Ovary (tissue), 7 donors: ENCODE measurements at regions not wholly inside any gene's neighbourhood (a gene's known extent, or its start where the extent isn't known, plus 50 kb on each side); places are given as distances from the start of the nearest gene placed in this dataset.

Experiments
- DNase-seq, 5 donors: peaks; one replicate each; pipeline ENCODE4 v3.0.0-alpha.2; 2019 to 2020
- H3K27ac ChIP-seq, 2 donors: fragments of 200-600 bp; one replicate each; pipeline versions ENCODE4 v1.5.1 to v1.8.0; 2019 to 2022
- H3K27me3 ChIP-seq: fragments of 200-600 bp; one replicate; pipeline ENCODE4 v1.8.0; 2022
- H3K36me3 ChIP-seq: fragments of 200-600 bp; sonication (generic); one replicate; pipeline ENCODE4 v1.5.1; 2019
- H3K4me1 ChIP-seq: one replicate; pipeline ENCODE4 v1.8.1; 2013; ENCODE audit warnings: mild to moderate bottlenecking, moderate library complexity; ENCODE audit not compliant: insufficient read depth
- H3K4me3 ChIP-seq: fragments of 200-600 bp; sonication (generic); one replicate; pipeline ENCODE4 v1.5.1; 2017
- H3K9me3 ChIP-seq, 2 donors: fragments of 200-600 bp in 1 of 2; sonication (generic) in 1 of 2; one replicate each; pipeline versions ENCODE4 v1.5.1 to v1.8.1; 2013 to 2019; ENCODE audit warnings: mild to moderate bottlenecking in 1 of 2, moderate library complexity in 1 of 2
- CTCF ChIP-seq, 3 donors: fragments of 450-650 bp in 2 of 3; fragments of 200-600 bp in 1 of 3; IDR thresholded peaks; one replicate each; pipeline versions ENCODE4 v1.5.1 to v1.8.0; 2016 to 2022; ENCODE audit warnings: antibody characterized with exemption in 3 of 3, mild to moderate bottlenecking in 1 of 3
- EP300 ChIP-seq: sonication (generic); formaldehyde crosslinking; IDR thresholded peaks from one replicate; pipeline ENCODE4 v1.6.1; 2017; ENCODE audit warnings: antibody characterized with exemption
- POLR2A ChIP-seq: fragments of 450-650 bp; IDR thresholded peaks from one replicate; pipeline ENCODE4 v1.6.1; 2017; ENCODE audit warnings: antibody characterized with exemption, mild to moderate bottlenecking, moderate library complexity
- WGBS, 3 donors: extraction: QIAGEN DNeasy Blood & Tissue Kit in 1 of 3; methylation state at CpG; one replicate each; pipeline versions ENCODE4 v1.1.5 to v1.1.7; 2013 to 2017; 5-methylcytosine and 5-hydroxymethylcytosine counted together
- intact Hi-C, 4 donors: fragments of 100-400 bp; cut with DNase I; formaldehyde crosslinking; loops; one replicate each; pipeline versions ENCODE4 v1.11.0 to v1.15.1; 2022 to 2023
- donor health status: DM: no; HTN: no; CAD: no; lungs with moderate emphysema.
- donor health status: DM: no; HTN: no; CAD: no.
- donor health status: Bipolar disorder and iron deficiency.
- donor health status: DM: no; HTN: no; CAD: no.
- donor health status: DM: yes; HTN: yes; CAD: no.

GRCh38 chr7:136600475-136600874 lies 268.0 kb upstream of the CHRM2 start:
- TF ChIP-seq CTCF (IDR thresholded peaks at IDR 0.05) (no peak), POLR2A (no peak), EP300 (no peak)
- no peak overlapping the region for H3K4me3 ChIP-seq

GRCh38 chr7:136594739-136595144 lies 273.7 kb upstream of the CHRM2 start:
- H3K27me3 ChIP-seq = no peaks in the 10 kb centered on the region
- no peaks in the 10 kb centered on the region for H3K4me1 ChIP-seq
- H3K4me3 ChIP-seq = no peak overlapping the region
- H3K27ac ChIP-seq = no peak overlapping the region
- no peaks in the 10 kb centered on the region for H3K36me3 ChIP-seq
- no peak for TF ChIP-seq POLR2A
- TF ChIP-seq CTCF (IDR thresholded peaks at IDR 0.05) = no peak
- no peak for TF ChIP-seq EP300
- WGBS, 3 donors = 29 to 47% (median 36%) methylated on average over 1 of the region's 1 CpG
- intact Hi-C loops = no loop called here
- DNase-seq = no peak
- H3K9me3 ChIP-seq = no peaks in the 10 kb centered on the region

More at GRCh38 chr7:136600475-136600874, 268.0 kb upstream of the CHRM2 start:
- H3K4me1 ChIP-seq = no peaks in the 10 kb centered on the region
- intact Hi-C loops = no loop called here
- H3K27ac ChIP-seq = no peak overlapping the region
- no peak for DNase-seq
- no peaks in the 10 kb centered on the region for H3K27me3 ChIP-seq
- H3K9me3 ChIP-seq = no peaks in the 10 kb centered on the region
- no peaks in the 10 kb centered on the region for H3K36me3 ChIP-seq

GRCh38 chr7:136588216-136588615 lies 280.2 kb upstream of the CHRM2 start:
- no peak overlapping the region for H3K27ac ChIP-seq
- WGBS, 3 donors = 87 to 93% (median 87%) methylated on average over 2 of the region's 2 CpGs

GRCh38 chr7:136585954-136586670 lies 282.3 kb upstream of the CHRM2 start:
- Histone ChIP-seq H3K27me3 (no peaks in the 10 kb centered on the region), H3K4me3 (no peak overlapping the region), H3K27ac (no peak overlapping the region), H3K4me1 (no peaks in the 10 kb centered on the region), H3K9me3 (no peaks in the 10 kb centered on the region), H3K36me3 (no peaks in the 10 kb centered on the region)
- WGBS, 3 donors = 81 to 85% (median 84%) methylated on average over 2 of the region's 2 CpGs
- intact Hi-C loops = no loop called here
- TF ChIP-seq POLR2A (no peak), EP300 (no peak), CTCF (IDR thresholded peaks at IDR 0.05) (no peak)
- no peak for DNase-seq

More at GRCh38 chr7:136588216-136588615, 280.2 kb upstream of the CHRM2 start:
- H3K27me3 ChIP-seq = no peaks in the 10 kb centered on the region
- no peaks in the 10 kb centered on the region for H3K9me3 ChIP-seq
- no peak for DNase-seq
- no peak for TF ChIP-seq EP300
- no peak for TF ChIP-seq POLR2A
- no peak overlapping the region for H3K4me3 ChIP-seq
- no peaks in the 10 kb centered on the region for H3K4me1 ChIP-seq
- intact Hi-C loops = no loop called here
- no peaks in the 10 kb centered on the region for H3K36me3 ChIP-seq

- intact Hi-C loops = no loop called here
- TF ChIP-seq EP300 = no peak
- TF ChIP-seq POLR2A = no peak
- no peak for TF ChIP-seq CTCF (IDR thresholded peaks at IDR 0.05)
- Histone ChIP-seq H3K4me3 (no peak overlapping the region), H3K36me3 (no peaks in the 10 kb centered on the region), H3K27ac (no peak overlapping the region), H3K4me1 (no peaks in the 10 kb centered on the region), H3K27me3 (no peaks in the 10 kb centered on the region), H3K9me3 (no peaks in the 10 kb centered on the region)
- WGBS, 3 donors = 41 to 69% (median 41%) methylated on average over 2 of the region's 2 CpGs
- no peak for DNase-seq
Measured at GRCh38 chr7:136566491-136566890, 302.0 kb upstream of the CHRM2 start.
